ENCODE measurements at regions not wholly inside any gene's neighbourhood (a gene's known extent, or its start where the extent isn't known, plus 50 kb on each side); places are given as distances from the start of the nearest gene placed in this dataset.

DNA sequence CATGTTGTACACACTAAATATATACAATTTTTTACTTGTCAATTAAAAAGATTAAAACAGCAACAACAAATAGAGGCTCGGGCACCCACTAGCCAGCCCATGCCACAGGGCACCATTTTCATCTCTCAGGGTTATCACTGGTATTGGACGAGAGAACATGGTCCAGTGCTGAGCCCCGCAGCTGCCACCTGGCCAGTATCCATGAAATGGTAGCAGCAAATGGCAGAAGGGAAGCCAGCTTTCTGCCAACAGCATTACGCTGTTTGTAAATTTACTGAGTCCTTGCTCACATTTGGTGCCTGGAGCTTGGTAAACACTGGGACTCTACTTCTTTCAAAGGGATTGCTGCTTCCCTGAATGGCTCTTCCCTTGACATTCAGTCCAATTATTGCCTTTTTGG is 87.9 kb upstream of the WASF3 start:
- Histone ChIP-seq H3K27me3 (ENCODE audit: insufficient read depth, poor library complexity, severe bottlenecking) (no peaks in the 10 kb centered on the region), H3K27ac (replicated peaks) (no peak overlapping the region), H3K4me3 (replicated peaks; ENCODE audit: insufficient read depth, low read length) (no peak overlapping the region)
- DNase-seq (ENCODE audit: low read depth in 1 of 2, low spot score in 1 of 2) = no peak
- TF ChIP-seq, protein P1, sequence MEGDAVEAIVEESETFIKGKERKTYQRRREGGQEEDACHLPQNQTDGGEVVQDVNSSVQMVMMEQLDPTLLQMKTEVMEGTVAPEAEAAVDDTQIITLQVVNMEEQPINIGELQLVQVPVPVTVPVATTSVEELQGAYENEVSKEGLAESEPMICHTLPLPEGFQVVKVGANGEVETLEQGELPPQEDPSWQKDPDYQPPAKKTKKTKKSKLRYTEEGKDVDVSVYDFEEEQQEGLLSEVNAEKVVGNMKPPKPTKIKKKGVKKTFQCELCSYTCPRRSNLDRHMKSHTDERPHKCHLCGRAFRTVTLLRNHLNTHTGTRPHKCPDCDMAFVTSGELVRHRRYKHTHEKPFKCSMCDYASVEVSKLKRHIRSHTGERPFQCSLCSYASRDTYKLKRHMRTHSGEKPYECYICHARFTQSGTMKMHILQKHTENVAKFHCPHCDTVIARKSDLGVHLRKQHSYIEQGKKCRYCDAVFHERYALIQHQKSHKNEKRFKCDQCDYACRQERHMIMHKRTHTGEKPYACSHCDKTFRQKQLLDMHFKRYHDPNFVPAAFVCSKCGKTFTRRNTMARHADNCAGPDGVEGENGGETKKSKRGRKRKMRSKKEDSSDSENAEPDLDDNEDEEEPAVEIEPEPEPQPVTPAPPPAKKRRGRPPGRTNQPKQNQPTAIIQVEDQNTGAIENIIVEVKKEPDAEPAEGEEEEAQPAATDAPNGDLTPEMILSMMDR (IDR thresholded peaks at IDR 0.05; ENCODE audit: insufficient read depth, low read length) = no peak
- no peak for TF ChIP-seq SPI1 (IDR thresholded peaks at IDR 0.05; ENCODE audit: borderline replicate concordance, low read depth)
- no peak for TF ChIP-seq GABPA (IDR thresholded peaks at IDR 0.05; ENCODE audit: low read depth)
- TF ChIP-seq, protein P2, sequence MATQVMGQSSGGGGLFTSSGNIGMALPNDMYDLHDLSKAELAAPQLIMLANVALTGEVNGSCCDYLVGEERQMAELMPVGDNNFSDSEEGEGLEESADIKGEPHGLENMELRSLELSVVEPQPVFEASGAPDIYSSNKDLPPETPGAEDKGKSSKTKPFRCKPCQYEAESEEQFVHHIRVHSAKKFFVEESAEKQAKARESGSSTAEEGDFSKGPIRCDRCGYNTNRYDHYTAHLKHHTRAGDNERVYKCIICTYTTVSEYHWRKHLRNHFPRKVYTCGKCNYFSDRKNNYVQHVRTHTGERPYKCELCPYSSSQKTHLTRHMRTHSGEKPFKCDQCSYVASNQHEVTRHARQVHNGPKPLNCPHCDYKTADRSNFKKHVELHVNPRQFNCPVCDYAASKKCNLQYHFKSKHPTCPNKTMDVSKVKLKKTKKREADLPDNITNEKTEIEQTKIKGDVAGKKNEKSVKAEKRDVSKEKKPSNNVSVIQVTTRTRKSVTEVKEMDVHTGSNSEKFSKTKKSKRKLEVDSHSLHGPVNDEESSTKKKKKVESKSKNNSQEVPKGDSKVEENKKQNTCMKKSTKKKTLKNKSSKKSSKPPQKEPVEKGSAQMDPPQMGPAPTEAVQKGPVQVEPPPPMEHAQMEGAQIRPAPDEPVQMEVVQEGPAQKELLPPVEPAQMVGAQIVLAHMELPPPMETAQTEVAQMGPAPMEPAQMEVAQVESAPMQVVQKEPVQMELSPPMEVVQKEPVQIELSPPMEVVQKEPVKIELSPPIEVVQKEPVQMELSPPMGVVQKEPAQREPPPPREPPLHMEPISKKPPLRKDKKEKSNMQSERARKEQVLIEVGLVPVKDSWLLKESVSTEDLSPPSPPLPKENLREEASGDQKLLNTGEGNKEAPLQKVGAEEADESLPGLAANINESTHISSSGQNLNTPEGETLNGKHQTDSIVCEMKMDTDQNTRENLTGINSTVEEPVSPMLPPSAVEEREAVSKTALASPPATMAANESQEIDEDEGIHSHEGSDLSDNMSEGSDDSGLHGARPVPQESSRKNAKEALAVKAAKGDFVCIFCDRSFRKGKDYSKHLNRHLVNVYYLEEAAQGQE (IDR thresholded peaks at IDR 0.05; ENCODE audit: insufficient replicate concordance, low read depth) = no peak
- TF ChIP-seq POLR2AphosphoS5 (IDR thresholded peaks at IDR 0.05; ENCODE audit: low read depth) = no peak

DNA sequence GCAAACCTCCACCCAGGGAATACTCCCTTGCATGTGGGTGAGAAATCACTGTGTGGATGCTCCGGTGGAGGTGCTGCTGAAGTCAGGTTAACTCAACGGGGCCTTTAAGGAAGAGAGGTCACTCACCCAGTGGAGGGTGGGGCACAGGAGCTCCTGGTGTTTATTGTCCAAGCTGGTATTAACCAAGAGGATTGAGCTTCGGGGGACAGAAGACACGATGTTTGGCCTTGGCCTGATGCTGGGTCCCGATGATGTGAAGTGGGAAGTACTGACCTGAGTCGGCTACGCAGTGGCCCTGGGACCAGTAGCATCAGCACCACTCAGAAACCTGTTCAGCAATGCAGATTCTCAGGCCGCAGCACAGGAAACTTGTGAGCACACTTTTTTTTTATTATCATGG is 85.7 kb upstream of the WASF3 start:
- H3K27me3 ChIP-seq (ENCODE audit: insufficient read depth, poor library complexity, severe bottlenecking) = no peaks in the 10 kb centered on the region
- no peak overlapping the region for H3K4me3 ChIP-seq (replicated peaks; ENCODE audit: insufficient read depth, low read length)
- no peak for DNase-seq (ENCODE audit: low read depth in 1 of 2, low spot score in 1 of 2)
- TF ChIP-seq, protein P1 (IDR thresholded peaks at IDR 0.05; ENCODE audit: insufficient read depth, low read length) = no peak
- TF ChIP-seq GABPA (IDR thresholded peaks at IDR 0.05; ENCODE audit: low read depth) (no peak), SPI1 (IDR thresholded peaks at IDR 0.05; ENCODE audit: borderline replicate concordance, low read depth) (no peak), POLR2AphosphoS5 (IDR thresholded peaks at IDR 0.05; ENCODE audit: low read depth) (no peak)
- TF ChIP-seq, protein P2 (IDR thresholded peaks at IDR 0.05; ENCODE audit: insufficient replicate concordance, low read depth) = no peak
- no peak overlapping the region for H3K27ac ChIP-seq (replicated peaks)

DNA sequence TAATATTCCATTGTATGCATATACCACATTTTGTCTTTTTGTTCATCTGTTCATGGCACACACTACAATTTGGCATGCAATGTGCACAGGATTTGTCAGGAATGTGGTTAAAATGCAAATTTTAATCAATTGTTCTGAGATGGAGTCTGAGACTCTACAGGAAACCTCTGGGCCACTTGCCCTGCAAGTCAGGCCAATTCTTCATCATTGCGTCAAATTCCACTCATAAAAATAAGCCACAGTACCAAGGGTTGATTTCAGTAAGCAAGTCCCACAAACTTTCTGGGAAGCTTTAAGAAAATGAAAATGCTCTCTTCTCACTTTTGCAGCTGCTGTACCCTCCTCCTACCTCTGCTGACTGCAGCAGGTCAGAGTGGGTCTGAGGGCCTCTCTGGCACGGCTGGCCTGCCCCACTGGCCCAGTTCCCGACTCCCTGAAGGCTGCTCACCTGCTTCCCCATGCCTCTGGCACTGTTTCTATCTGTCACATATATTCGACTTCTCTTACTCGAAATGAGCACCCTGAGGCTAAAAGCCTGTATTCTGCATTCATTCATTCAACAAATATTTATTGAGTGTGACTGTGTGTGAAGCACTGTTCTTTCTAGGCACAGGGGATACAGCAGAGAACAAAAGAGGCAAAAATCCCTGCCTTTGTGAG is 83.8 kb upstream of the WASF3 start:
- TF ChIP-seq POLR2AphosphoS5 (IDR thresholded peaks at IDR 0.05; ENCODE audit: low read depth) (no peak), SPI1 (IDR thresholded peaks at IDR 0.05; ENCODE audit: borderline replicate concordance, low read depth) (no peak), GABPA (IDR thresholded peaks at IDR 0.05; ENCODE audit: low read depth) (no peak)
- TF ChIP-seq, protein P2 (IDR thresholded peaks at IDR 0.05; ENCODE audit: insufficient replicate concordance, low read depth) = no peak
- TF ChIP-seq, protein P1 (IDR thresholded peaks at IDR 0.05; ENCODE audit: insufficient read depth, low read length) = no peak

More for the DNA sequence above, 83.8 kb upstream of the WASF3 start:
- Histone ChIP-seq H3K27ac (replicated peaks) (no peak overlapping the region), H3K27me3 (ENCODE audit: insufficient read depth, poor library complexity, severe bottlenecking) (no peaks in the 10 kb centered on the region), H3K4me3 (replicated peaks; ENCODE audit: insufficient read depth, low read length) (no peak overlapping the region)
- DNase-seq (ENCODE audit: low read depth in 1 of 2, low spot score in 1 of 2) = no peak
